HEK293 (cell line): ENCODE measurements at regions not wholly inside any gene's neighbourhood (a gene's known extent, or its start where the extent isn't known, plus 50 kb on each side); places are given as distances from the start of the nearest gene placed in this dataset.
"Not testable (repeated sequence)": the region's sequence is repeated elsewhere in the genome, so short reads cannot be mapped to it uniquely, and the experiment has no call there.

ENCODE experiments used
- FEZF1 ChIP-seq: fragments of 450-650 bp; formaldehyde crosslinking; IDR thresholded peaks from 2 replicates; pipeline ENCODE4 v1.5.1; 2016; ENCODE audit warnings: missing biosample characterization, missing genetic modification characterization
- OVOL3 ChIP-seq: fragments of 450-650 bp; formaldehyde crosslinking; IDR thresholded peaks from 2 replicates; pipeline ENCODE4 v1.5.1; 2016; ENCODE audit warnings: missing biosample characterization, missing genetic modification characterization
- TRIM28 ChIP-seq: IDR thresholded peaks from 2 replicates; pipeline ENCODE4 v1.6.1; 2011; ENCODE audit warnings: low read length, control low read depth, borderline replicate concordance
- ZBTB17 ChIP-seq: fragments of 450-650 bp; formaldehyde crosslinking; IDR thresholded peaks from 2 replicates; pipeline ENCODE4 v1.5.1; 2016; ENCODE audit warnings: missing biosample characterization, missing genetic modification characterization
- ZBTB7A ChIP-seq: fragments of 450-650 bp; formaldehyde crosslinking; IDR thresholded peaks from 2 replicates; pipeline ENCODE4 v1.5.1; 2016; ENCODE audit warnings: low read depth, missing biosample characterization, missing genetic modification characterization
- ZFP3 ChIP-seq: fragments of 450-650 bp; formaldehyde crosslinking; IDR thresholded peaks from 2 replicates; pipeline ENCODE4 v1.5.1; 2016; ENCODE audit warnings: low read depth, missing biosample characterization, missing genetic modification characterization
- ZNF121 ChIP-seq: fragments of 450-650 bp; formaldehyde crosslinking; IDR thresholded peaks from 2 replicates; pipeline ENCODE4 v1.5.1; 2016; ENCODE audit warnings: missing biosample characterization, missing genetic modification characterization
- ZNF274 ChIP-seq, 2 experiments: fragments of 200-500 bp in 1 of 2; fragments of 450-650 bp in 1 of 2; sonication (Bioruptor generic) in 1 of 2; formaldehyde crosslinking in 1 of 2; IDR thresholded peaks; 2 replicates each; pipeline versions ENCODE4 v1.5.1 to v1.6.1; 2014 to 2016; ENCODE audit warnings: borderline replicate concordance in 1 of 2, inconsistent platforms in 1 of 2, low read length in 1 of 2, missing biosample characterization in 1 of 2, missing genetic modification characterization in 1 of 2
- ZNF830 ChIP-seq: fragments of 450-650 bp; IDR thresholded peaks from 2 replicates; pipeline ENCODE4 v1.5.0; 2018; ENCODE audit warnings: missing biosample characterization, missing genetic modification characterization, low read depth, mild to moderate bottlenecking, moderate library complexity
- TF ChIP-seq, protein P1 (sequence below): fragments of 450-650 bp; formaldehyde crosslinking; IDR thresholded peaks from 2 replicates; pipeline ENCODE4 v1.5.1; 2016; ENCODE audit warnings: missing biosample characterization, missing genetic modification characterization
- TF ChIP-seq, protein P2 (sequence below): IDR thresholded peaks from 2 replicates; pipeline ENCODE4 v1.6.1; 2011; ENCODE audit warnings: mild to moderate bottlenecking, low read depth, low read length, borderline replicate concordance
- TF ChIP-seq, protein P3 (sequence below): fragments of 450-650 bp; formaldehyde crosslinking; IDR thresholded peaks from 2 replicates; pipeline ENCODE4 v1.5.1; 2016; ENCODE audit warnings: missing biosample characterization, missing genetic modification characterization
- TF ChIP-seq, protein P4 (sequence below): fragments of 450-650 bp; formaldehyde crosslinking; IDR thresholded peaks from 2 replicates; pipeline ENCODE4 v1.5.1; 2016; ENCODE audit warnings: missing biosample characterization, missing genetic modification characterization

DNA sequence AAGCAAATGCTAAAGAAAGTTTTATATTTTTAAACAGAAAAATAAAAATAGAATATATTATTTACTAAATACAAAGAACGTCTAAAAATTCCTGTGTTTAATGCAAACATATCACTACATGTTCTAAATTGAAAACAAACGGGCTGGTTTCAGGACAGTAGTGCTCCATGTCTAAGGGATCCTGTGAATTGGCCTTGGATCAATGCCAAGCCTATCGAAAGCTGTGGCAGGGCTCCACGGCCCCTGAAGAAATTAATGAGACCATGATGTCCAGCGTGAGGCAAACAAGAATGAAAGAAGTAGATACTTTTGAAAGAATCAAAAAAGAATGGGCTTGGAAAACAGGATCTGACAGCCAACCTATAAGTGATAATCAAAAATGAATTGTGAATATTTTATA is 283.4 kb upstream of the RAI14 start:
- not testable (repeated sequence) for TF ChIP-seq FEZF1; TRIM28; ZNF121; ZNF274 (IDR thresholded peaks at IDR 0.05; ENCODE audit: low read length); ZNF274 (tag by site-specific recombination; IDR thresholded peaks at IDR 0.05; ENCODE audit: borderline replicate concordance); ZNF830 (tag by site-specific recombination); ZFP3 (tag by site-specific recombination); ZBTB17 (tag by site-specific recombination); OVOL3; ZBTB7A (tag by site-specific recombination)
- TF ChIP-seq, protein P1, sequence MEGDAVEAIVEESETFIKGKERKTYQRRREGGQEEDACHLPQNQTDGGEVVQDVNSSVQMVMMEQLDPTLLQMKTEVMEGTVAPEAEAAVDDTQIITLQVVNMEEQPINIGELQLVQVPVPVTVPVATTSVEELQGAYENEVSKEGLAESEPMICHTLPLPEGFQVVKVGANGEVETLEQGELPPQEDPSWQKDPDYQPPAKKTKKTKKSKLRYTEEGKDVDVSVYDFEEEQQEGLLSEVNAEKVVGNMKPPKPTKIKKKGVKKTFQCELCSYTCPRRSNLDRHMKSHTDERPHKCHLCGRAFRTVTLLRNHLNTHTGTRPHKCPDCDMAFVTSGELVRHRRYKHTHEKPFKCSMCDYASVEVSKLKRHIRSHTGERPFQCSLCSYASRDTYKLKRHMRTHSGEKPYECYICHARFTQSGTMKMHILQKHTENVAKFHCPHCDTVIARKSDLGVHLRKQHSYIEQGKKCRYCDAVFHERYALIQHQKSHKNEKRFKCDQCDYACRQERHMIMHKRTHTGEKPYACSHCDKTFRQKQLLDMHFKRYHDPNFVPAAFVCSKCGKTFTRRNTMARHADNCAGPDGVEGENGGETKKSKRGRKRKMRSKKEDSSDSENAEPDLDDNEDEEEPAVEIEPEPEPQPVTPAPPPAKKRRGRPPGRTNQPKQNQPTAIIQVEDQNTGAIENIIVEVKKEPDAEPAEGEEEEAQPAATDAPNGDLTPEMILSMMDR (tag by site-specific recombination) = not testable (repeated sequence)
- TF ChIP-seq, protein P2, sequence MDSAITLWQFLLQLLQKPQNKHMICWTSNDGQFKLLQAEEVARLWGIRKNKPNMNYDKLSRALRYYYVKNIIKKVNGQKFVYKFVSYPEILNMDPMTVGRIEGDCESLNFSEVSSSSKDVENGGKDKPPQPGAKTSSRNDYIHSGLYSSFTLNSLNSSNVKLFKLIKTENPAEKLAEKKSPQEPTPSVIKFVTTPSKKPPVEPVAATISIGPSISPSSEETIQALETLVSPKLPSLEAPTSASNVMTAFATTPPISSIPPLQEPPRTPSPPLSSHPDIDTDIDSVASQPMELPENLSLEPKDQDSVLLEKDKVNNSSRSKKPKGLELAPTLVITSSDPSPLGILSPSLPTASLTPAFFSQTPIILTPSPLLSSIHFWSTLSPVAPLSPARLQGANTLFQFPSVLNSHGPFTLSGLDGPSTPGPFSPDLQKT = not testable (repeated sequence)
- TF ChIP-seq, protein P3, sequence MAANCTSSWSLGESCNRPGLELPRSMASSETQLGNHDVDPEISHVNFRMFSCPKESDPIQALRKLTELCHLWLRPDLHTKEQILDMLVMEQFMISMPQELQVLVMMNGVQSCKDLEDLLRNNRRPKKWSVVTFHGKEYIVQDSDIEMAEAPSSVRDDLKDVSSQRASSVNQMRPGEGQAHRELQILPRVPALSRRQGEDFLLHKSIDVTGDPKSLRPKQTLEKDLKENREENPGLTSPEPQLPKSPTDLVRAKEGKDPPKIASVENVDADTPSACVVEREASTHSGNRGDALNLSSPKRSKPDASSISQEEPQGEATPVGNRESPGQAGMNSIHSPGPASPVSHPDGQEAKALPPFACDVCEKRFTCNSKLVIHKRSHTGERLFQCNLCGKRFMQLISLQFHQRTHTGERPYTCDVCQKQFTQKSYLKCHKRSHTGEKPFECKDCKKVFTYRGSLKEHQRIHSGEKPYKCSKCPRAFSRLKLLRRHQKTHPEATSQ (tag by site-specific recombination) = not testable (repeated sequence)
- TF ChIP-seq, protein P4, sequence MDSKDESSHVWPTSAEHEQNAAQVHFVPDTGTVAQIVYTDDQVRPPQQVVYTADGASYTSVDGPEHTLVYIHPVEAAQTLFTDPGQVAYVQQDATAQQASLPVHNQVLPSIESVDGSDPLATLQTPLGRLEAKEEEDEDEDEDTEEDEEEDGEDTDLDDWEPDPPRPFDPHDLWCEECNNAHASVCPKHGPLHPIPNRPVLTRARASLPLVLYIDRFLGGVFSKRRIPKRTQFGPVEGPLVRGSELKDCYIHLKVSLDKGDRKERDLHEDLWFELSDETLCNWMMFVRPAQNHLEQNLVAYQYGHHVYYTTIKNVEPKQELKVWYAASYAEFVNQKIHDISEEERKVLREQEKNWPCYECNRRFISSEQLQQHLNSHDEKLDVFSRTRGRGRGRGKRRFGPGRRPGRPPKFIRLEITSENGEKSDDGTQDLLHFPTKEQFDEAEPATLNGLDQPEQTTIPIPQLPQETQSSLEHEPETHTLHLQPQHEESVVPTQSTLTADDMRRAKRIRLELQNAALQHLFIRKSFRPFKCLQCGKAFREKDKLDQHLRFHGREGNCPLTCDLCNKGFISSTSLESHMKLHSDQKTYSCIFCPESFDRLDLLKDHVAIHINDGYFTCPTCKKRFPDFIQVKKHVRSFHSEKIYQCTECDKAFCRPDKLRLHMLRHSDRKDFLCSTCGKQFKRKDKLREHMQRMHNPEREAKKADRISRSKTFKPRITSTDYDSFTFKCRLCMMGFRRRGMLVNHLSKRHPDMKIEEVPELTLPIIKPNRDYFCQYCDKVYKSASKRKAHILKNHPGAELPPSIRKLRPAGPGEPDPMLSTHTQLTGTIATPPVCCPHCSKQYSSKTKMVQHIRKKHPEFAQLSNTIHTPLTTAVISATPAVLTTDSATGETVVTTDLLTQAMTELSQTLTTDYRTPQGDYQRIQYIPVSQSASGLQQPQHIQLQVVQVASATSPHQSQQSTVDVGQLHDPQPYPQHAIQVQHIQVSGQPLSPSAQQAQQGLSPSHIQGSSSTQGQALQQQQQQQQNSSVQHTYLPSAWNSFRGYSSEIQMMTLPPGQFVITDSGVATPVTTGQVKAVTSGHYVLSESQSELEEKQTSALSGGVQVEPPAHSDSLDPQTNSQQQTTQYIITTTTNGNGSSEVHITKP (tag by site-specific recombination) = not testable (repeated sequence)
